ENCODE measurements at regions not wholly inside any gene's neighbourhood (a gene's known extent, or its start where the extent isn't known, plus 50 kb on each side); places are given as distances from the start of the nearest gene placed in this dataset.

- Histone ChIP-seq H4K91ac (ENCODE audit: insufficient read depth, low read depth, low read length) (no peak overlapping the region), H3K18ac (ENCODE audit: low read depth, low read length) (no peak overlapping the region), H2BK15ac (ENCODE audit: low read depth, low read length) (no peak overlapping the region), H2AK9ac (replicated peaks; ENCODE audit: low read depth, low read length, poor library complexity) (no peak overlapping the region), H4K20me1 (ENCODE audit: insufficient read depth, low read length) (no peaks in the 10 kb centered on the region), H4K5ac (ENCODE audit: low read depth, low read length) (no peak overlapping the region), H3K4ac (ENCODE audit: low read depth, low read length) (no peak overlapping the region), H3K27ac (ENCODE audit: insufficient read depth, low read length) (no peak overlapping the region), H3K36me3 (ENCODE audit: control insufficient read depth, insufficient read depth, low read length) (no peaks in the 10 kb centered on the region), H3K4me1 (ENCODE audit: control insufficient read depth, insufficient read depth, low read length) (no peaks in the 10 kb centered on the region), H3K4me2 (ENCODE audit: low read depth, low read length) (no peak overlapping the region), H2BK120ac (ENCODE audit: low read depth, low read length) (no peak overlapping the region), H2BK20ac (ENCODE audit: low read depth, low read length) (no peak overlapping the region), H3K9me1 (ENCODE audit: insufficient read depth, low read length) (no peaks in the 10 kb centered on the region), H3K56ac (ENCODE audit: extremely low read depth, insufficient read depth, low read length) (no peak overlapping the region), H3K79me1 (ENCODE audit: low read depth in 1 of 2, low read length in 2 of 2) (no peaks in the 10 kb centered on the region), H2AFZ (replicated peaks; ENCODE audit: low read length, poor library complexity) (no peak overlapping the region), H3K14ac (replicated peaks; ENCODE audit: low read depth, low read length) (no peak overlapping the region), H2BK5ac (ENCODE audit: low read depth, low read length, poor library complexity, severe bottlenecking) (no peak overlapping the region), H3K27me3 (ENCODE audit: control insufficient read depth, insufficient read depth, low read length) (no peaks in the 10 kb centered on the region), H2AK5ac (ENCODE audit: low read depth, low read length) (no peak overlapping the region), H3K9me3 (ENCODE audit: control insufficient read depth, insufficient read depth, low read length) (no peaks in the 10 kb centered on the region), H4K8ac (ENCODE audit: low read depth in 2 of 2, low read length in 2 of 2) (no peak overlapping the region), H3K23ac (ENCODE audit: low read depth, low read length) (no peak overlapping the region), H3K9ac (ENCODE audit: low read depth, low read length) (no peak overlapping the region), H3K4me3 (ENCODE audit: insufficient read depth, low read depth, low read length) (no peak overlapping the region)
- dilution Hi-C loops (cut with HindIII; ENCODE audit: low sequenced_read_pairs, unreplicated experiment) (no loop called here), in situ Hi-C loops (cut with MboI; ENCODE audit: low sequenced_read_pairs) (no loop called here), intact Hi-C loops (cut with micrococcal nuclease) (no loop called here)
- ChIA-PET CTCF (no interaction called here), POLR2A (ENCODE audit: unreplicated experiment) (no interaction called here)
- DNase-seq (no peak), ATAC-seq (ENCODE audit: low read depth) (no peak)
- no CpG with 5 or more reads among the region's 3 CpGs for WGBS, 2 experiments (ENCODE audit: extremely low coverage in 2 of 2, insufficient read length in 1 of 2)
- TF ChIP-seq BHLHE40 (IDR thresholded peaks at IDR 0.05; ENCODE audit: low read depth, low read length): no peak
- no peak for TF ChIP-seq MAFK (IDR thresholded peaks at IDR 0.05; ENCODE audit: low read depth, low read length)
- no peak for TF ChIP-seq SMC3 (IDR thresholded peaks at IDR 0.05; ENCODE audit: low read depth, low read length)
- TF ChIP-seq, protein P1, sequence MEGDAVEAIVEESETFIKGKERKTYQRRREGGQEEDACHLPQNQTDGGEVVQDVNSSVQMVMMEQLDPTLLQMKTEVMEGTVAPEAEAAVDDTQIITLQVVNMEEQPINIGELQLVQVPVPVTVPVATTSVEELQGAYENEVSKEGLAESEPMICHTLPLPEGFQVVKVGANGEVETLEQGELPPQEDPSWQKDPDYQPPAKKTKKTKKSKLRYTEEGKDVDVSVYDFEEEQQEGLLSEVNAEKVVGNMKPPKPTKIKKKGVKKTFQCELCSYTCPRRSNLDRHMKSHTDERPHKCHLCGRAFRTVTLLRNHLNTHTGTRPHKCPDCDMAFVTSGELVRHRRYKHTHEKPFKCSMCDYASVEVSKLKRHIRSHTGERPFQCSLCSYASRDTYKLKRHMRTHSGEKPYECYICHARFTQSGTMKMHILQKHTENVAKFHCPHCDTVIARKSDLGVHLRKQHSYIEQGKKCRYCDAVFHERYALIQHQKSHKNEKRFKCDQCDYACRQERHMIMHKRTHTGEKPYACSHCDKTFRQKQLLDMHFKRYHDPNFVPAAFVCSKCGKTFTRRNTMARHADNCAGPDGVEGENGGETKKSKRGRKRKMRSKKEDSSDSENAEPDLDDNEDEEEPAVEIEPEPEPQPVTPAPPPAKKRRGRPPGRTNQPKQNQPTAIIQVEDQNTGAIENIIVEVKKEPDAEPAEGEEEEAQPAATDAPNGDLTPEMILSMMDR (conservative IDR thresholded peaks at IDR 0.05; ENCODE audit: low read depth, low read length): no peak
- no peak for TF ChIP-seq MXI1 (IDR thresholded peaks at IDR 0.05; ENCODE audit: borderline replicate concordance, low read depth, low read length)
- TF ChIP-seq NFE2L2 (IDR thresholded peaks at IDR 0.05; ENCODE audit: low read depth, low read length): no peak
- TF ChIP-seq RCOR1 (IDR thresholded peaks at IDR 0.05; ENCODE audit: insufficient replicate concordance, low read length): no peak
- TF ChIP-seq CHD1 (IDR thresholded peaks at IDR 0.05; ENCODE audit: low read depth, low read length): no peak
- TF ChIP-seq RFX5 (IDR thresholded peaks at IDR 0.05; ENCODE audit: low read depth, low read length): no peak
- TF ChIP-seq, protein P2, sequence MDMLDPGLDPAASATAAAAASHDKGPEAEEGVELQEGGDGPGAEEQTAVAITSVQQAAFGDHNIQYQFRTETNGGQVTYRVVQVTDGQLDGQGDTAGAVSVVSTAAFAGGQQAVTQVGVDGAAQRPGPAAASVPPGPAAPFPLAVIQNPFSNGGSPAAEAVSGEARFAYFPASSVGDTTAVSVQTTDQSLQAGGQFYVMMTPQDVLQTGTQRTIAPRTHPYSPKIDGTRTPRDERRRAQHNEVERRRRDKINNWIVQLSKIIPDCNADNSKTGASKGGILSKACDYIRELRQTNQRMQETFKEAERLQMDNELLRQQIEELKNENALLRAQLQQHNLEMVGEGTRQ (IDR thresholded peaks at IDR 0.05; ENCODE audit: low read depth, low read length): no peak
- no peak for TF ChIP-seq MAZ (IDR thresholded peaks at IDR 0.05; ENCODE audit: borderline replicate concordance, low read depth, low read length)
- TF ChIP-seq RAD21 (IDR thresholded peaks at IDR 0.05; ENCODE audit: low read length): no peak
- TF ChIP-seq CEBPB (IDR thresholded peaks at IDR 0.05; ENCODE audit: low read depth, low read length): no peak
- no peak for TF ChIP-seq FOS (IDR thresholded peaks at IDR 0.05; ENCODE audit: low read depth, low read length)
- no TSS peak for BruUV-seq (replicated peaks)
These were observed 114.1 kb upstream of the FIGN start for GRCh38 chr2:163849756-163850435.

All from IMR-90 (cell line).